Activated T-helper 2 cell treated with anti-CD3 and anti-CD28 coated beads, Interferon-gamma antibody, Interleukin-2, Interleukin-4, amounts not matched to agents 10 μg/mL and 5 μg/mL and 100 μg/mL, durations not matched to agents 14 hours and 24 hours and 36 hours (primary cell): ENCODE measurements at regions not wholly inside any gene's neighbourhood (a gene's known extent, or its start where the extent isn't known, plus 50 kb on each side); places are given as distances from the start of the nearest gene placed in this dataset.

Source experiments
- DNase-seq: peaks from one replicate; pipeline ENCODE4 v3.0.0; 2021; ENCODE audit warnings: low spot score
- H3K27ac Mint-ChIP-seq: one replicate; pipeline ENCODE4 v1.8.0; 2021; ENCODE audit warnings: mixed read lengths
- H3K27me3 Mint-ChIP-seq: one replicate; pipeline ENCODE4 v1.8.0; 2021; ENCODE audit warnings: low read depth, mixed read lengths
- H3K36me3 Mint-ChIP-seq: one replicate; pipeline ENCODE4 v1.8.0; 2021; ENCODE audit warnings: low read depth, mixed read lengths
- H3K4me1 Mint-ChIP-seq: one replicate; pipeline ENCODE4 v1.8.0; 2021; ENCODE audit warnings: low read depth, mixed read lengths
- H3K4me3 Mint-ChIP-seq: one replicate; pipeline ENCODE4 v1.8.0; 2021; ENCODE audit warnings: low read depth, mild to moderate bottlenecking, moderate library complexity, mixed read lengths
- H3K9me3 Mint-ChIP-seq: one replicate; pipeline ENCODE4 v1.8.0; 2021; ENCODE audit warnings: mixed read lengths
- intact Hi-C: fragments of 100-400 bp; cut with micrococcal nuclease; formaldehyde crosslinking; loops from one replicate; pipeline ENCODE4 v1.15.1; 2023

DNA sequence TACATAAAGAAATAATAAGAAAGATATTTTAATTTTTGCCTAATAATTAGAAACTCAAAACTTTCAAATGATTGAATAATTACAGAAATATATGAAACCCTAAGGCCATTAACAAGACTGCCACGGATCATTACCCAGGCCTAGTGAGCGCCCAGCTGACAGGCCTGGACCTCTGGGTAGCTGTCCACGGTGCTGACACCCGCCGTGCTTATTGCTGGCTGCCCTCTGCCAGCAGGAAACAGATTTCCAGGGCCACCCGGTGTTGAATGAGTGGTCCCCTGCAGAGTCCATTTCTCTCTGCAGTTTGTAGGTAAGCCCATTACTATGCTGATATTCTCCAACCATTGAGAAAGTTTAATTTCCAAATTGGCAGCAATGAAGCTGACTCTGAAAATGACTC is 254.4 kb upstream of the GJB5 start:
- no peaks in the 10 kb centered on the region for H3K9me3 Mint-ChIP-seq
- no peaks in the 10 kb centered on the region for H3K4me1 Mint-ChIP-seq
- no peaks in the 10 kb centered on the region for H3K36me3 Mint-ChIP-seq
- H3K27me3 Mint-ChIP-seq = no peaks in the 10 kb centered on the region
- H3K27ac Mint-ChIP-seq = no peak overlapping the region
- intact Hi-C loops = no loop called here
- no peak overlapping the region for H3K4me3 Mint-ChIP-seq
- no peak for DNase-seq

DNA sequence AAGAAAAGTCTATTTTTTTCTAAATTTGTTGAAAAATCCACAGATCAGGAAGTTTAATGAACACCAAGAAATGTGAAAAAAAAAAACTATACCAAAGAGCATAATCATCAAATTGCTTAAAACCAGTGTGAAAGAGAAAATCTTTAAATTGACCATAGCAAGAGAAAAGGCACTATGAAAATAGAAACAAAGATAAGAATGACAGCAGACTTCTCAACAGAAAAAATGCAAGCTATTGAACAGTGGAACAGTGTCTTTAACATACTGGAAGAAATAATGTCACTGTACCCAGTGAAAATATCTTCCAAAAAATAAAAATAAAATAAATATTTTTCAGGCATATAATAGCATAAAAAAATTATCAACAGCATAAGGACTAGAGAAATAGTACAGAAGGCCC is 243.0 kb upstream of the GJB5 start:
- Mint-ChIP-seq H3K9me3 (peaks cover 26% of the 10 kb centered on the region), H3K36me3 (no peaks in the 10 kb centered on the region), H3K4me1 (no peaks in the 10 kb centered on the region), H3K27ac (no peak overlapping the region), H3K27me3 (no peaks in the 10 kb centered on the region), H3K4me3 (no peak overlapping the region)
- DNase-seq = no peak
- intact Hi-C loops = no loop called here

DNA sequence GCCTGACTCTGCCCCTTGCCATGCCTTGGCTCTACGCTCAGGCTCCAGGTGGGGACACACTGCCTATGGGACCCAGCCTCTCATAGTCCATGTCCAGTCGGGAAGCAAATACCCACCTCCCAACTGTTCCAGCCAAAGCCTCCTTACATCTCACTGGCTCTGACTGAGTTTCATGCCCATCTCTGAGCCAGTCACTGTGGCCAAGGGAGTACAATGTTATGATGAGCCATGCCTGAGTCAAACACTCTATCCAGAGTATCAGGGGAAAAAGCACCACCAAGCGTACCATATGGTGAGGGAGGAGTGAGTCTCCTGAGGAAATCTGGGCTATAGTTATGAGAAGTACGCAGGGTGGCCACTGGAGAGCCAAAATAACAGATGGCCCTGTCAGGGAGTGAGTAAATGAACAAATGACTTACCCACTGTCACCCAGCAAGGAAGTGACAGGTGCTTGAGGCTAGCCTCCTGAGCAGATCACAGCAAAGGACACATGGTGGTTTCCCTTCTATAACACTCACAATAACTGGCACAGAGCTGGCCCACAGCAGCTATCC is 236.6 kb upstream of the GJB5 start:
- no peaks in the 10 kb centered on the region for H3K4me1 Mint-ChIP-seq
- H3K27me3 Mint-ChIP-seq = no peaks in the 10 kb centered on the region
- no peak overlapping the region for H3K4me3 Mint-ChIP-seq
- no peaks in the 10 kb centered on the region for H3K9me3 Mint-ChIP-seq
- intact Hi-C loops = no loop called here
- no peak overlapping the region for H3K27ac Mint-ChIP-seq
- DNase-seq = no peak
- H3K36me3 Mint-ChIP-seq = no peaks in the 10 kb centered on the region

DNA sequence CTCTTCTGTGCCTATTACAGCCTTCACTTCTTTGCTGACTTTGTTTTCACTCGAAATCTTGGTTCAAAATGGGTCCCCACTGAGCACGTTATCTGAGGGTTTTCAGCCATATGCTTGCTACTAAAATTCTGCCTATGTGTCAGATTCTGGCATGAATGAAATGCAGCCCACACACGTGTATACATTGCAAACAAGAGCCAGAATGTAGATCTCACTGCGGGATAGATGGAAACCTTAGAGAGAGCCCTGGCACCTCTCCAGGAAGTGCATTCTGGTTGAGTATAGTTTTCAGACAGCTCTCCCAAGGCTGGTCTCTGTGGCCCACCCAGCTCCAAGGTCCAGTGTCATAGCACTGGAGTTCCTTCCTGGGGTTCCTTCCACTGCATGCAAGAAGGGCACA is 234.7 kb upstream of the GJB5 start:
- Mint-ChIP-seq H3K4me1 (no peaks in the 10 kb centered on the region), H3K4me3 (no peak overlapping the region), H3K36me3 (no peaks in the 10 kb centered on the region), H3K9me3 (no peaks in the 10 kb centered on the region), H3K27me3 (no peaks in the 10 kb centered on the region), H3K27ac (no peak overlapping the region)
- no peak for DNase-seq
- intact Hi-C loops = no loop called here

GRCh38 chr1:34524783-34525182 is 230.1 kb upstream of the GJB5 start:
- Mint-ChIP-seq H3K9me3 (no peaks in the 10 kb centered on the region), H3K4me3 (no peak overlapping the region), H3K4me1 (no peaks in the 10 kb centered on the region), H3K36me3 (no peaks in the 10 kb centered on the region), H3K27me3 (peaks cover 5% of the 10 kb centered on the region), H3K27ac (no peak overlapping the region)
- DNase-seq = no peak
- intact Hi-C loops = no loop called here

GRCh38 chr1:34529935-34530859 is 224.7 kb upstream of the GJB5 start:
- no peak for DNase-seq
- no peaks in the 10 kb centered on the region for H3K36me3 Mint-ChIP-seq
- intact Hi-C loops = no loop called here
- H3K27ac Mint-ChIP-seq = no peak overlapping the region
- H3K27me3 Mint-ChIP-seq = peaks cover 10% of the 10 kb centered on the region
- no peak overlapping the region for H3K4me3 Mint-ChIP-seq
- H3K4me1 Mint-ChIP-seq = peaks cover 4% of the 10 kb centered on the region
- H3K9me3 Mint-ChIP-seq = no peaks in the 10 kb centered on the region

- Mint-ChIP-seq H3K4me1 (peaks cover 4% of the 10 kb centered on the region), H3K27ac (no peak overlapping the region), H3K36me3 (no peaks in the 10 kb centered on the region), H3K9me3 (no peaks in the 10 kb centered on the region), H3K4me3 (no peak overlapping the region), H3K27me3 (peaks cover 10% of the 10 kb centered on the region)
- intact Hi-C loops = no loop called here
- no peak for DNase-seq
Observed at GRCh38 chr1:34532113-34532512, 222.7 kb upstream of the GJB5 start.

- no peak for DNase-seq
- Mint-ChIP-seq H3K36me3 (no peaks in the 10 kb centered on the region), H3K9me3 (no peaks in the 10 kb centered on the region), H3K27ac (no peak overlapping the region), H3K4me3 (no peak overlapping the region), H3K27me3 (no peaks in the 10 kb centered on the region), H3K4me1 (no peaks in the 10 kb centered on the region)
- intact Hi-C loops = no loop called here
Observed at GRCh38 chr1:34538481-34538880, 216.4 kb upstream of the GJB5 start.

DNA sequence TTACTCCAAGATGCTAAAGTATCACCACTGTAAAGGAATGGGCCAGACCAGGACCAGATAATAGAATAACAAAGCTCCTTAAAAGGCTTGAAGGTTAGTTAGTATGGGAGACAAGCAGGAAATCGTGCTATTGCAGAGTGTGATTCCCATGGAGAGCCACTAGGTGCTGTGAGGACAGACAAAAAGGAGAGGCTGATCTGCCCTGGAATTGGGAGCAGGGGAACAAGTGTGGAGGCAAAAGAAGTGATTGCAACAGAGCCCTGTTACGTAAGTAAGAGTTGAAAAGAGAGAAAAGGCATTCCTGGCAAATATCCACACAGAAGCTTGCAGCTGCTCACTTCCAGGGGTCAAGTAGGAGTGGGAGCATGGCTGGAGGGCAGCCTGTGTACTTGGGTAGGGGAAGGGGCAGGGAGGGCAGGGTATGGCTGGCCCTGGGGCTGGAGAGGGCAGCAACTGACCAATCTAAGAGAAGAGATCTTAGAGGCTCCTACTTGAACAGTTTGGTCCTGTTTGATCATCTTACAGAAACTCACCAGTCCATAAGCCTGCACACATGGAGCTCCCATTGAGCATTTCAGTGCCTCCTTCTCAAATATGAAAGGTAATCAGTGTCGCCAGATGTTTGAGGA is 207.7 kb upstream of the GJB5 start:
- Mint-ChIP-seq H3K4me1 (no peaks in the 10 kb centered on the region), H3K4me3 (no peak overlapping the region), H3K27me3 (no peaks in the 10 kb centered on the region), H3K36me3 (no peaks in the 10 kb centered on the region), H3K27ac (no peak overlapping the region), H3K9me3 (no peaks in the 10 kb centered on the region)
- DNase-seq = no peak
- intact Hi-C loops = no loop called here

DNA sequence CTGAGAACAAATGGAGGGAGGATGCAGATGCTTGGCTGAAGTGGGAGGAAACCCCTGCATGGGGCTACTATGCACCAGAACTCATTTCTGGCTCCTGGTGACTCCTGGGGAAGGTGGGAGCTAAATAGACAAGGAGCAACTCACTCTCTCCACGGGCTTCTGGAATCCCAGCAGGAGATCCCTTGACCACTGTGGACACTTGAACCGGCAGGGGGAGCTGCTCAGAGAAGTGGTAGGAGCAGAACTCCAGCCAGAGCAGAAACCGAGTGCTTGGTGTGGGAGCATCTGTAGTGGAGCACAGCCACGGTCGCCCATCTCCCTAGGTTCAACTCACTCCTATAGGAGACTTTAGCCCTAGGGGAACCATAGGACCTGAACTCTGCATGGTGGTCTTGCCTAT is 205.6 kb upstream of the GJB5 start:
- DNase-seq = no peak
- Mint-ChIP-seq H3K4me3 (no peak overlapping the region), H3K9me3 (peaks cover 4% of the 10 kb centered on the region), H3K27ac (no peak overlapping the region), H3K27me3 (no peaks in the 10 kb centered on the region), H3K36me3 (no peaks in the 10 kb centered on the region), H3K4me1 (no peaks in the 10 kb centered on the region)
- intact Hi-C loops = no loop called here

DNA sequence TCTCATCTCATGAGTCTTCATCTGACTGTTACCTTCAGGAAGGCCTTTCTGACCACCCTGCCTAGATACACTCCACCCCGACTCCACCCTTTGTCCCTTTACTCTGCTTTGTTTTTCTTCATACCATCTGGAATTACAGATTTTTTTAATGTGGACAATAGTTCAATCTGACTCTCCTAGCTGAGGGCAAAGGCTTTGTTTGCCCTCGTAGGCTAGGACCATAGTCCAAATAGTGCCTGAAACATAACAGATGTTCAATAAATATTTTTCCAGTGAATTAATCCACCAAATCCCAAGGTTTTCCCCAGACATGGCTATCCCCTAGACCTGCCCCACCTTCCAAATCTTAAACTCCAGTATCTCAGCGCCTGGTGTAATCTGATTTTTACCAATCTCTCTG is 176.5 kb upstream of the GJB5 start:
- Mint-ChIP-seq H3K4me3 (no peak overlapping the region), H3K27me3 (no peaks in the 10 kb centered on the region), H3K36me3 (no peaks in the 10 kb centered on the region), H3K4me1 (no peaks in the 10 kb centered on the region), H3K9me3 (no peaks in the 10 kb centered on the region), H3K27ac (no peak overlapping the region)
- DNase-seq = no peak
- intact Hi-C loops = no loop called here

GRCh38 chr1:34582356-34582755 is 172.5 kb upstream of the GJB5 start:
- Mint-ChIP-seq H3K4me1 (no peaks in the 10 kb centered on the region), H3K27ac (no peak overlapping the region), H3K4me3 (no peak overlapping the region), H3K27me3 (no peaks in the 10 kb centered on the region), H3K36me3 (no peaks in the 10 kb centered on the region), H3K9me3 (no peaks in the 10 kb centered on the region)
- intact Hi-C loops = no loop called here
- DNase-seq = no peak

DNA sequence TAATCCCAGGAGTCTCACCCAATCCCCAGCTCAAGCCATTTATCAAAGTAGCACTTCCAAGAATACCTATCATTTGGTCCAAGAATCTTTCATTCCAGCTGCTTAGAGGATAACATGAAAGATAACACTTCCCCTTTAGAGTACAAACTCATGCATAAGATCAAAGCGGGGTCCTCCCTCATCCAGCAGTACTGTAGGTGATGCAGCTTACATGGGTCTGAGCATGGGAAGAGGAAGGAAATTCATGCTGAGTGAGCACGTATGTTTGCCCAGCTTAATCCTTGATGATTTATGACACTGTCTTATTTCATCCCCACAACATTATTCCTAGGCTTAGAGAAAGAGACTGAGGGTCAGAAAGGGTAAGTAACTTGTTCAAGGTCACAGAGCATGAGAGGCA is 167.1 kb upstream of the GJB5 start:
- H3K4me1 Mint-ChIP-seq = no peaks in the 10 kb centered on the region
- no peaks in the 10 kb centered on the region for H3K36me3 Mint-ChIP-seq
- no peak overlapping the region for H3K4me3 Mint-ChIP-seq
- H3K9me3 Mint-ChIP-seq = no peaks in the 10 kb centered on the region
- no peaks in the 10 kb centered on the region for H3K27me3 Mint-ChIP-seq
- H3K27ac Mint-ChIP-seq = no peak overlapping the region
- no peak for DNase-seq
- intact Hi-C loops = no loop called here
